Loucy (cell line): ENCODE measurements at regions not wholly inside any gene's neighbourhood (a gene's known extent, or its start where the extent isn't known, plus 50 kb on each side); places are given as distances from the start of the nearest gene placed in this dataset.

Source experiments
- EZH2phosphoT487 ChIP-seq: fragments of 200-600 bp; IDR thresholded peaks from 2 replicates; pipeline ENCODE4 v1.6.1; 2018; ENCODE audit warnings: antibody characterized with exemption, mild to moderate bottlenecking, moderate library complexity, borderline replicate concordance
- TF ChIP-seq, protein P1 (sequence below): fragments of 200-600 bp; sonication (generic); conservative IDR thresholded peaks from 2 replicates; pipeline ENCODE4 v1.5.1; 2014; ENCODE audit warnings: mild to moderate bottlenecking, antibody characterized with exemption, low read length

DNA sequence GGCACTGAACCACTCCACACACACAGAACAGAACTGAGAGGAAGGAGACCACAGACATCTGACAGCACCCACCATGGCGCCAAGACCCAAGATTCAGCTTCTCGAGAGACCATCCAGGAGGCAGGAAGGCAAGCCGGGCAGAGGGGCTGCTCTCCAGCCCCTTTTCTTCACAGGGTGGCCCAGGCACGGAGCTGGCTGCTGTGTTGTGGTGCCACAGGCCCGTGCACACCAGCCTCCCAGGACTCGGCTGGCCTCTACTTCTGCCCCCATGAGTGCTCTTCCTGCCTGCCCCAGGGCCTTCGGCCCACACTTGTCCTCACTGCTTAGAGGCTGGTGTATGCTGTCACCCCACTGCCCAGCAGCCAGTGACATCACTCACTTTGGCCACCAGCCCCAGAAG lies 547.6 kb upstream of the RAB6C start:
- TF ChIP-seq, protein P1, sequence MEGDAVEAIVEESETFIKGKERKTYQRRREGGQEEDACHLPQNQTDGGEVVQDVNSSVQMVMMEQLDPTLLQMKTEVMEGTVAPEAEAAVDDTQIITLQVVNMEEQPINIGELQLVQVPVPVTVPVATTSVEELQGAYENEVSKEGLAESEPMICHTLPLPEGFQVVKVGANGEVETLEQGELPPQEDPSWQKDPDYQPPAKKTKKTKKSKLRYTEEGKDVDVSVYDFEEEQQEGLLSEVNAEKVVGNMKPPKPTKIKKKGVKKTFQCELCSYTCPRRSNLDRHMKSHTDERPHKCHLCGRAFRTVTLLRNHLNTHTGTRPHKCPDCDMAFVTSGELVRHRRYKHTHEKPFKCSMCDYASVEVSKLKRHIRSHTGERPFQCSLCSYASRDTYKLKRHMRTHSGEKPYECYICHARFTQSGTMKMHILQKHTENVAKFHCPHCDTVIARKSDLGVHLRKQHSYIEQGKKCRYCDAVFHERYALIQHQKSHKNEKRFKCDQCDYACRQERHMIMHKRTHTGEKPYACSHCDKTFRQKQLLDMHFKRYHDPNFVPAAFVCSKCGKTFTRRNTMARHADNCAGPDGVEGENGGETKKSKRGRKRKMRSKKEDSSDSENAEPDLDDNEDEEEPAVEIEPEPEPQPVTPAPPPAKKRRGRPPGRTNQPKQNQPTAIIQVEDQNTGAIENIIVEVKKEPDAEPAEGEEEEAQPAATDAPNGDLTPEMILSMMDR, result no peak
- TF ChIP-seq EZH2phosphoT487, result no peak
